Transverse colon (tissue), 4 donors: ENCODE measurements at regions not wholly inside any gene's neighbourhood (a gene's known extent, or its start where the extent isn't known, plus 50 kb on each side); places are given as distances from the start of the nearest gene placed in this dataset.

Experiments used
- DNase-seq: peaks from one replicate; pipeline ENCODE4 v3.0.0-alpha.2; 2019
- H3K27ac ChIP-seq, 4 donors: fragments of 200-600 bp; sonication (generic); 2 replicates each; pipeline ENCODE4 v1.5.1; 2016 to 2018; ENCODE audit warnings: inconsistent platforms in 4 of 4
- H3K27me3 ChIP-seq: fragments of 200-600 bp; sonication (generic); 2 replicates; pipeline ENCODE4 v1.5.1; 2017; ENCODE audit warnings: inconsistent platforms
- H3K36me3 ChIP-seq, 4 donors: fragments of 200-600 bp; sonication (generic); 2 replicates each; pipeline ENCODE4 v1.5.1; 2017 to 2019; ENCODE audit warnings: inconsistent platforms in 4 of 4
- H3K4me1 ChIP-seq, 4 donors: fragments of 200-600 bp; sonication (generic); 2 replicates each; pipeline ENCODE4 v1.5.1; 2017 to 2020; ENCODE audit warnings: inconsistent platforms in 4 of 4
- H3K4me3 ChIP-seq, 4 donors: fragments of 200-600 bp; sonication (generic); 1 replicate in 1 of 4; 2 replicates in 3 of 4; pipeline versions ENCODE4 v1.5.1 to v1.6.1; 2017 to 2019; ENCODE audit warnings: inconsistent platforms in 4 of 4
- H3K9me3 ChIP-seq, 2 donors: fragments of 200-600 bp; sonication (generic); 2 replicates each; pipeline ENCODE4 v1.5.1; 2017 to 2019; ENCODE audit warnings: inconsistent platforms in 2 of 2
- CTCF ChIP-seq, 5 experiments: fragments of 200-600 bp in 3 of 5; fragments of 450-650 bp in 2 of 5; sonication (generic) in 3 of 5; IDR thresholded peaks; 1 replicate in 2 of 5; 2 replicates in 3 of 5; pipeline ENCODE4 v1.5.1; 2016 to 2017; ENCODE audit warnings: antibody characterized with exemption in 5 of 5, inconsistent platforms in 3 of 5, mild to moderate bottlenecking in 2 of 5, moderate library complexity in 1 of 5
- EP300 ChIP-seq: sonication (generic); formaldehyde crosslinking; IDR thresholded peaks from one replicate; pipeline ENCODE4 v1.6.1; 2017; ENCODE audit warnings: antibody characterized with exemption, low read depth
- POLR2A ChIP-seq: fragments of 450-650 bp; IDR thresholded peaks from one replicate; pipeline ENCODE4 v1.6.1; 2016; ENCODE audit warnings: antibody characterized with exemption, mild to moderate bottlenecking, moderate library complexity
- POLR2AphosphoS5 ChIP-seq, 3 donors: sonication (generic); formaldehyde crosslinking; IDR thresholded peaks; one replicate each; pipeline ENCODE4 v1.6.1; 2016; ENCODE audit warnings: antibody characterized with exemption in 3 of 3
- WGBS, 2 donors: methylation state at CpG; one replicate each; pipeline ENCODE4 v1.1.5; 2018; ENCODE audit warnings: low coverage in 1 of 2; 5-methylcytosine and 5-hydroxymethylcytosine counted together
- in situ Hi-C, 4 donors: fragments of 200-750 bp; cut with MboI; loops; one replicate each; pipeline versions ENCODE4 v1.15.0 to v1.15.1; 2017; ENCODE audit warnings: low sequenced_read_pairs in 3 of 4, low pct_ligation_motif_present in 1 of 4, low pct_unique_long_range_greater_than_20kb in 1 of 4
- intact Hi-C: fragments of 100-400 bp; cut with DNase I; formaldehyde crosslinking; loops from one replicate; pipeline ENCODE4 v1.15.1; 2023; ENCODE audit warnings: low total_unique reads

- peaks cover 7% of the 10 kb centered on the region for H3K27me3 ChIP-seq
- 77 to 78% methylated on average over 4 of the region's 4 CpGs for WGBS, 2 donors
- intact Hi-C loops: no loop called here
- no peaks in the 10 kb centered on the region for H3K9me3 ChIP-seq
- no peaks in the 10 kb centered on the region for H3K4me1 ChIP-seq
- no peak overlapping the region for H3K27ac ChIP-seq
- TF ChIP-seq POLR2A (no peak), CTCF (IDR thresholded peaks at IDR 0.05) (no peak), EP300 (no peak), POLR2AphosphoS5 (IDR thresholded peaks at IDR 0.05) (no peak)
- no peak overlapping the region for H3K4me3 ChIP-seq
- DNase-seq: no peak
- in situ Hi-C loops: no loop called here
- H3K36me3 ChIP-seq: no peaks in the 10 kb centered on the region
Observed at GRCh38 chr16:86899757-86900156, 321.4 kb downstream of the FOXL1 start.

GRCh38 chr16:86901483-86901882 is 323.1 kb downstream of the FOXL1 start:
- 74 to 85% methylated on average over 4 to 6 of the region's 6 CpGs for WGBS, 2 donors
- H3K36me3 ChIP-seq: no peaks in the 10 kb centered on the region
- intact Hi-C loops: no loop called here
- DNase-seq: no peak
- TF ChIP-seq POLR2AphosphoS5 (IDR thresholded peaks at IDR 0.05) (no peak), EP300 (no peak), POLR2A (no peak), CTCF (IDR thresholded peaks at IDR 0.05) (no peak)
- in situ Hi-C loops: no loop called here
- no peaks in the 10 kb centered on the region for H3K4me1 ChIP-seq
- H3K27me3 ChIP-seq: peaks cover 8% of the 10 kb centered on the region
- H3K4me3 ChIP-seq: no peak overlapping the region
- H3K9me3 ChIP-seq: no peaks in the 10 kb centered on the region
- no peak overlapping the region for H3K27ac ChIP-seq

GRCh38 chr16:86902656-86903001 is 324.3 kb downstream of the FOXL1 start:
- Histone ChIP-seq H3K9me3 (no peaks in the 10 kb centered on the region), H3K4me1 (no peaks in the 10 kb centered on the region), H3K27ac (no peak overlapping the region), H3K27me3 (peaks cover 14% of the 10 kb centered on the region), H3K36me3 (no peaks in the 10 kb centered on the region), H3K4me3 (no peak overlapping the region)
- WGBS, 2 donors: 81 to 85% methylated on average over 3 to 4 of the region's 4 CpGs
- in situ Hi-C loops: no loop called here
- TF ChIP-seq POLR2A: no peak
- no peak for TF ChIP-seq CTCF (IDR thresholded peaks at IDR 0.05)
- TF ChIP-seq EP300: no peak
- TF ChIP-seq POLR2AphosphoS5 (IDR thresholded peaks at IDR 0.05): no peak
- no peak for DNase-seq
- intact Hi-C loops: no loop called here

GRCh38 chr16:86903068-86903467 is 324.7 kb downstream of the FOXL1 start:
- in situ Hi-C loops: no loop called here
- H3K9me3 ChIP-seq: no peaks in the 10 kb centered on the region
- TF ChIP-seq CTCF (IDR thresholded peaks at IDR 0.05) (no peak), EP300 (no peak), POLR2AphosphoS5 (IDR thresholded peaks at IDR 0.05) (no peak), POLR2A (no peak)
- WGBS, 2 donors: 95 to 100% methylated on average over 1 of the region's 1 CpG
- H3K27me3 ChIP-seq: peaks cover 14% of the 10 kb centered on the region
- intact Hi-C loops: no loop called here
- no peaks in the 10 kb centered on the region for H3K4me1 ChIP-seq
- no peak for DNase-seq
- H3K27ac ChIP-seq: no peak overlapping the region
- H3K36me3 ChIP-seq: no peaks in the 10 kb centered on the region
- H3K4me3 ChIP-seq: no peak overlapping the region
